WTC11 (cell line): ENCODE measurements at regions not wholly inside any gene's neighbourhood (a gene's known extent, or its start where the extent isn't known, plus 50 kb on each side); places are given as distances from the start of the nearest gene placed in this dataset.

Experiments
- CREB1 ChIP-seq: sonication (generic); formaldehyde crosslinking; IDR thresholded peaks from 2 replicates; pipeline ENCODE4 v1.8.0; 2023; ENCODE audit warnings: mild to moderate bottlenecking, missing genetic modification reagents
- IRF2 ChIP-seq: sonication (generic); formaldehyde crosslinking; IDR thresholded peaks from 2 replicates; pipeline ENCODE4 v1.8.0; 2022; ENCODE audit warnings: low read depth, missing genetic modification reagents, borderline replicate concordance
- ZNF263 ChIP-seq: sonication (generic); formaldehyde crosslinking; IDR thresholded peaks from 2 replicates; pipeline ENCODE4 v1.8.1; 2022; ENCODE audit warnings: low read depth, mild to moderate bottlenecking, moderate library complexity, missing genetic modification reagents
- TF ChIP-seq, protein P1 (sequence below): fragments of 200-600 bp; IDR thresholded peaks from 2 replicates; pipeline ENCODE4 v1.8.0; 2022; ENCODE audit warnings: antibody characterized with exemption
- TF ChIP-seq, protein P2 (sequence below): sonication (generic); formaldehyde crosslinking; IDR thresholded peaks from 2 replicates; pipeline ENCODE4 v1.8.0; 2023; ENCODE audit warnings: missing genetic modification reagents, mild to moderate bottlenecking, borderline replicate concordance
- TF ChIP-seq, protein P3 (sequence below): sonication (generic); formaldehyde crosslinking; conservative IDR thresholded peaks from 2 replicates; pipeline ENCODE4 v1.8.1; 2022; ENCODE audit warnings: mild to moderate bottlenecking, missing genetic modification reagents
- TF ChIP-seq, protein P4 (sequence below): sonication (generic); formaldehyde crosslinking; IDR thresholded peaks from 2 replicates; pipeline ENCODE4 v1.8.0; 2022; ENCODE audit warnings: mild to moderate bottlenecking, missing genetic modification reagents

DNA sequence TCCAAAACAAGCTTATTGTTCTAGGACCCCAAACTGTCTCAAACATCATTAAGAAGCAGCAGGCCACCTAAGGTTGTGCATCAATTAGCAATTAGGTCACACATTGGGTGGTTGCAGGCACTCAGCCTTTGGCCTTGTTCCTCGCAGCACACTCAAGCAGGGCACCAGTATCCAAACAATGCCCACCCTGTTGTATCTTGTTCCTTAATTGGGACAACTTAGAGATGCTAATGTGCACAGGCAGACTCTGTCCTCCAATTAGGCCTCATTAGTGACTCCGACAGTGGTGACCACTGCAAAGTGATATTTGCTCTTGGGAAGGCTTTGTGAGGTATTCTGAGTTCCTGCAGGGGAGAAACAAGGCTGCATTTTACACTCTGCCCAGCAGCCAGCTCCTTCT, 515.1 kb upstream of the PTBP2 start:
- TF ChIP-seq, protein P1, sequence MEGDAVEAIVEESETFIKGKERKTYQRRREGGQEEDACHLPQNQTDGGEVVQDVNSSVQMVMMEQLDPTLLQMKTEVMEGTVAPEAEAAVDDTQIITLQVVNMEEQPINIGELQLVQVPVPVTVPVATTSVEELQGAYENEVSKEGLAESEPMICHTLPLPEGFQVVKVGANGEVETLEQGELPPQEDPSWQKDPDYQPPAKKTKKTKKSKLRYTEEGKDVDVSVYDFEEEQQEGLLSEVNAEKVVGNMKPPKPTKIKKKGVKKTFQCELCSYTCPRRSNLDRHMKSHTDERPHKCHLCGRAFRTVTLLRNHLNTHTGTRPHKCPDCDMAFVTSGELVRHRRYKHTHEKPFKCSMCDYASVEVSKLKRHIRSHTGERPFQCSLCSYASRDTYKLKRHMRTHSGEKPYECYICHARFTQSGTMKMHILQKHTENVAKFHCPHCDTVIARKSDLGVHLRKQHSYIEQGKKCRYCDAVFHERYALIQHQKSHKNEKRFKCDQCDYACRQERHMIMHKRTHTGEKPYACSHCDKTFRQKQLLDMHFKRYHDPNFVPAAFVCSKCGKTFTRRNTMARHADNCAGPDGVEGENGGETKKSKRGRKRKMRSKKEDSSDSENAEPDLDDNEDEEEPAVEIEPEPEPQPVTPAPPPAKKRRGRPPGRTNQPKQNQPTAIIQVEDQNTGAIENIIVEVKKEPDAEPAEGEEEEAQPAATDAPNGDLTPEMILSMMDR, result no peak
- TF ChIP-seq, protein P2, sequence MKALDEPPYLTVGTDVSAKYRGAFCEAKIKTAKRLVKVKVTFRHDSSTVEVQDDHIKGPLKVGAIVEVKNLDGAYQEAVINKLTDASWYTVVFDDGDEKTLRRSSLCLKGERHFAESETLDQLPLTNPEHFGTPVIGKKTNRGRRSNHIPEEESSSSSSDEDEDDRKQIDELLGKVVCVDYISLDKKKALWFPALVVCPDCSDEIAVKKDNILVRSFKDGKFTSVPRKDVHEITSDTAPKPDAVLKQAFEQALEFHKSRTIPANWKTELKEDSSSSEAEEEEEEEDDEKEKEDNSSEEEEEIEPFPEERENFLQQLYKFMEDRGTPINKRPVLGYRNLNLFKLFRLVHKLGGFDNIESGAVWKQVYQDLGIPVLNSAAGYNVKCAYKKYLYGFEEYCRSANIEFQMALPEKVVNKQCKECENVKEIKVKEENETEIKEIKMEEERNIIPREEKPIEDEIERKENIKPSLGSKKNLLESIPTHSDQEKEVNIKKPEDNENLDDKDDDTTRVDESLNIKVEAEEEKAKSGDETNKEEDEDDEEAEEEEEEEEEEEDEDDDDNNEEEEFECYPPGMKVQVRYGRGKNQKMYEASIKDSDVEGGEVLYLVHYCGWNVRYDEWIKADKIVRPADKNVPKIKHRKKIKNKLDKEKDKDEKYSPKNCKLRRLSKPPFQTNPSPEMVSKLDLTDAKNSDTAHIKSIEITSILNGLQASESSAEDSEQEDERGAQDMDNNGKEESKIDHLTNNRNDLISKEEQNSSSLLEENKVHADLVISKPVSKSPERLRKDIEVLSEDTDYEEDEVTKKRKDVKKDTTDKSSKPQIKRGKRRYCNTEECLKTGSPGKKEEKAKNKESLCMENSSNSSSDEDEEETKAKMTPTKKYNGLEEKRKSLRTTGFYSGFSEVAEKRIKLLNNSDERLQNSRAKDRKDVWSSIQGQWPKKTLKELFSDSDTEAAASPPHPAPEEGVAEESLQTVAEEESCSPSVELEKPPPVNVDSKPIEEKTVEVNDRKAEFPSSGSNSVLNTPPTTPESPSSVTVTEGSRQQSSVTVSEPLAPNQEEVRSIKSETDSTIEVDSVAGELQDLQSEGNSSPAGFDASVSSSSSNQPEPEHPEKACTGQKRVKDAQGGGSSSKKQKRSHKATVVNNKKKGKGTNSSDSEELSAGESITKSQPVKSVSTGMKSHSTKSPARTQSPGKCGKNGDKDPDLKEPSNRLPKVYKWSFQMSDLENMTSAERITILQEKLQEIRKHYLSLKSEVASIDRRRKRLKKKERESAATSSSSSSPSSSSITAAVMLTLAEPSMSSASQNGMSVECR (CRISPR knock-in tag), result no peak
- TF ChIP-seq IRF2 (CRISPR knock-in tag) (no peak), ZNF263 (CRISPR knock-in tag) (no peak), CREB1 (CRISPR knock-in tag) (no peak)
- TF ChIP-seq, protein P3, sequence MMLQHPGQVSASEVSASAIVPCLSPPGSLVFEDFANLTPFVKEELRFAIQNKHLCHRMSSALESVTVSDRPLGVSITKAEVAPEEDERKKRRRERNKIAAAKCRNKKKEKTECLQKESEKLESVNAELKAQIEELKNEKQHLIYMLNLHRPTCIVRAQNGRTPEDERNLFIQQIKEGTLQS, result no peak
- TF ChIP-seq, protein P4, sequence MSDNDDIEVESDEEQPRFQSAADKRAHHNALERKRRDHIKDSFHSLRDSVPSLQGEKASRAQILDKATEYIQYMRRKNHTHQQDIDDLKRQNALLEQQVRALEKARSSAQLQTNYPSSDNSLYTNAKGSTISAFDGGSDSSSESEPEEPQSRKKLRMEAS (CRISPR knock-in tag), result no peak
